GDM1 (cell line): ENCODE measurements at regions not wholly inside any gene's neighbourhood (a gene's known extent, or its start where the extent isn't known, plus 50 kb on each side); places are given as distances from the start of the nearest gene placed in this dataset.

Experiments used
- DNase-seq: peaks from one replicate; lab custom pipeline; 2025; lab: John Stamatoyannopoulos, UW

GRCh38 chr21:39054066-39054465, 129.2 kb downstream of the PSMG1 start:
- no peak for DNase-seq

DNA sequence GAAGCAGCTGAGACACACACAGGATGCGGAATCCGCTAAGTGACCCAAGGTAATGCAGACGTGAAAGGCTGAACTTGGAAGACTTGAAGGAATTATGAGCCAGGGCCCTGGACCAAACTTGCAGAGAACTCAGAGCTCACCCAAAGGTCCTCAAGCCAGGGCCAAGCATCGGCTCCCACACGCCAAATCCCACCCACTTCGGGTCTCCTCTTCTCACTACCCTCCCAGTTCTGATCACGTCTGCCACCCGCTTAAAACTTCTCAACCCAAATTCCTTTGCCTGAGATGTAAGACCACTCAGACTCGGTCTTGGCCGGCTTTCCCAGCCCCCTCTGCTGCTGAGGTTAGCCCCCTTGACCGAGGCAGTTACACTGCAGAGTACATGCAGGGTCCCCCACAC, 130.1 kb downstream of the PSMG1 start:
- DNase-seq = no peak

DNA sequence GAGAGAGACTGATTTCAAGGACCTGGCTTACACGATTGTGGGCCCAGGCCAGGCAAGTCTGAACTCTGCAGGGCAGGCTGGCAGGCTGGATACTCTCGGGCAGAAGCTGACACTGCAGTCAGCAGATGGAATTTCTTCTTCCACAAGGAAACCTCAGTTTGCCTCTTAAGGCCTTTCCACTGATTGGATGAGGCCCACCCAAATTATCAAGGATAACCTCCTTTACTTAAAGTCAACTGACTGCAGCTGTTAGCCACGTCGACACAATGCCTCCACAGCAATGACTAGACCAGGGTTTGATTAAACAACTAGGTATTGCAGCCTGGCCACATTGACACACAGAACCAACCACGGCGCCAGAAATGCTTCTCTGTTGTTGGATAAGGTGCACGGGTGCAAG, 130.5 kb downstream of the PSMG1 start:
- no peak for DNase-seq

DNA sequence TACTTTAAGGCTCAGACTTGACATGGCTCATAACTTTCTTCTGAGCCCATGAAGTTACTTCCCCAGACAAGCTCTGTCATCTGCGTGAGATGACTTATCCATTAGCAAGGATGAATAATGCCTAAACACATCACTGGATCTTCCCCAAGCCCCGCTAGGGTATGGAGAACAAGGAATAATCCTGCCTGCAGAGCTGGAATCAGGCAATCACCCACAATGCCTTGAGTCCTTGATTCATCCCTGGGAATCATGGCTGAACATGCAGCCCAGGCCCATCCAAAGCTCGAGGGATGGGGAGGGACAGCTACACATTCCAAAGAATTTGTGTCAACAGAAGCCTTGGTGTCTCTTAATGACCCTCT, 131.7 kb downstream of the PSMG1 start:
- DNase-seq = no peak

DNA sequence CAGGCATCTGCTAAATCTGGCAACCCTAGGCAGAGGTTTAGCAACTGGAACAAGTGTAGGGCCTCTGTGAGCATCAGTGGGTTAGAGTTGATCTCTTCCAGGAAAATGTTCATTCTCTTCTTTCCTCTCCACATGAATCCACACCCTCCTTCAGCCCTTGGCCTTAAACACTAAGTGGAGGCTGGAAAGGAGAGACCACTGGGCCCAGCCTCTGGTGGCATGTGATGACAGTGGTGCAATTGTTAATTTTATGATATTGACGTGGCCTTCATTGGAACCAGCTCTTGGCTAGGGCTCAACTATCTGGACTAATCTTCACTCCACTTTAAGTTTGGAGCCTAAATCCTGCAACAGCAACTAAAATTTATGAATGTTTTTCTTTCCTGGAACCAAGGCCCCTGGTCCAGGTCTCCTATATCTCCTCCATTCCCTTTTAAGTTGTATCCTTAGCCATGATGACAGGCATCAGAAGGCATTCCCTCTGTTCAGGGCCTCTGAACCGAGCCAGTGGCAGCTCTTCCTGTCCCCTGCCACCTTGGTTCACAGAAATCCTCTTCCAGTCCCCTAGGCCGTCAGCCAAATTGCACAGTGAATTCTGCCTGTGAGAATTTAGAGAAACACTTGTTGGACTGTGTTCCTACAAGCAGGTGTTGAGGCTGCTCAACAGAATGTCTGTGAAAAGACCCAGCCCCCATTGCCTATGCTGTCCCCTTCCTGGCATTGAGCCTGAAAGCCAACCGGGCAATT, 132.2 kb downstream of the PSMG1 start:
- DNase-seq = no peak

DNA sequence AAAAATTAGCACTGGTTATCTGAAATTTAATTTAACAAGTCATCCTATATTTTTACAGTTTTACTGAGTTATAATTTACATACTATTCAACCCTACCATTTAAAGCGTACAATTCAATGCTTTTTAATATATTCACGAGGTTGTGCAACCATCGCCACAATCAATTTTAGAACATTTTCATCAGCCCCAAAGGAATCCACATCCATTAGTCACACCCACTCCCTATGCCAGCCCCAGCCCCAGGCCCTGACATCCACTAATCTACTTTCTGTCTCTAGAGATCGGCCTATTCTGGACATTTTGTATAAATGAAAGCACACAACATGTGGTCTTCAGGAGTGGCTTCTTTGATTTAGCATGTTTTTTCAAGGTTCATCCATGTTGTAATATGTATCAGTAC, 134.7 kb downstream of the PSMG1 start:
- DNase-seq = no peak

- DNase-seq = no peak
These were observed 135.2 kb downstream of the PSMG1 start for GRCh38 chr21:39048064-39048463.

DNA sequence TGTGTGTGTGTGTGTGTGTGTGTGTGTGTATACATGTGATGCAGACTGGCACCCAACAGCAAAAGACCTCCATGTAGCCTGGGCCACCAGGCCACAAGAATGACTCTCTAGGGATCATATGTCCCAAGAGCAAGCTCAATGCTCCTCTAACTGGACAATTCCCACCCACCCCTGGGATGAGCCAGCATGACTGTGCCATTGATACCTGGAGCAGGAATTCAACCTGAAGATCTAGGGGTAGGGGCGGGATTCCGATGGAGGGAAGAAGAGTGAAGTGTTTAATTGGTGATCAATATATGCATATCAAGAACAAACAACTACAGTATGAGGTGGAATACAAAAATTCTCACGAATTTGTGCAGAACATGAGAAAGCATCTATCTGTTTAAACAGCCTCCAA, 136.2 kb downstream of the PSMG1 start:
- no peak for DNase-seq

- DNase-seq = no peak
These were observed 136.9 kb downstream of the PSMG1 start for GRCh38 chr21:39046236-39046916.

GRCh38 chr21:39041816-39042215, 141.4 kb downstream of the PSMG1 start:
- DNase-seq = no peak

- DNase-seq = peak; percentile 34
These were observed 142.6 kb downstream of the PSMG1 start for GRCh38 chr21:39040494-39041110.

DNA sequence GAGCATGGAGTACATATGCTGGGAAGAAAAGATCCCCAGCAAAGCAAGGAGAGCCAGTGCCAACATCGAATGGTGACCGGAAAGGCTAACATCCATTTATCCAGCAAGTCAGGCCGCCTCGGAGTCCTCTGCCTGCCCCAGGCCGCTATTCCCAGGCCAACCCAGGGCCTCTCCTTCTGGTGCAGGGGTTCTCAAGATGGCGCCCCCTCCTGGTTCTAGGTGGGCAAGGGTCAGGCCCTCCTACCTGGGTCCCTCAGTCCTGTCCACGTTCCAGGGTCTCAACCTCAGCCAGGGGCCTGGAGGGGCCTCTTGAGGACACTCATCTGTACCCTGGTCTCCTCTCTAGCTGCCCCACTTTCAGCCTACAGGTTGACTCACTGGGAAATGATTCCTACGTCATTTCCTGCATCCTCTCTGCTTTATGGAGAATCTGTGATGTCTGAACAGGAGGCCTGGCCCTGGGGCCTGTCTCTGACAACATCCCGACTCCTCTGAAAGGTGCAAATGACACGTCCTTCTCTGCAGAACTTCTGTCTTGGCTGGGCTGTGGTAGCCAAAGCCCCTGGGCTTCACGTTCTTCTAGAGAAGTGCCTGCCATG, 145.3 kb downstream of the PSMG1 start:
- no peak for DNase-seq

- no peak for DNase-seq
These were observed 146.7 kb downstream of the PSMG1 start for GRCh38 chr21:39036581-39036980.

DNA sequence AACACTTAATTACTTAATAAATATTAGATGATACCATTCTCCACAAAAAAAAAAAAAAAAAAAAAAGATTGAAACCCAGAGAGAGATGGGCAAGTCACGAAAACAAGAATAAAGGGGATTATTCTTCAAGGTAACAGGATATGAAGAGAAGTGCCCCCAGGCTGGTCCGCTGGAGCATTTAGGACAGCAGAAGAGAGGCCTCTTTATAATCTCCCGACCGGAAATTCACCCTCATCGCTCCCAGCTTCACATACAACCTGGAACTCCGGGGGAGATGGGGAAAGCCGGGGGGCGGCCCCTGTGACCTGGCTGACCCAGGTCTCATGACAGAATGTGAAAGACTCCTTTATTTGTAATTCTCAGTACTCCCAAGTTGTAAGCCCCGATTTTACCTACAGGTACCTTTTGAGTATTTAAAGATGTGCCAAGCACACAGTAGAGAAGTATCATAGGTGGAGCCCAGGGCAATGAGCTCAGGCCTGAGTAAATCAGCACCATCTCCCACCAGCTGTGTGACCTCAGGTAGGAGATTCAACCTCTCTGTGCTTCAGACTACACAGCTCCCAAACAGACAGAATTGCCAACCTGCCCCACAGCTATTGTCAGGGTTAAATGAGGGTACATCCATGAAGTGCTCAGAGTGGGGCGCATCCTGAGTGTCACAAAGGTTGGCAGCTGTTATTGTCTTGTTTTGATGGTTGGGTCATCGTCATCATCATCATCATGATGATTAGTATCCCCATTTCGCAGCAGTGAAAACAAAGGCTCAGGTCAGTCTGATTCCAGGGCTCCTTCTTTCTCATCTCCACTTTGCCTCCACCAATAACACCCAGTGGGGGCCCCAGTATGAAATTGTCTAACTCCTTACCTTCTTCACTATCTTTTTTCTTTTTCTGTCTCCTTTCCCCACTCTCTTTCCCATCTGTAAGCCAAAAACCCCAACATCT, 148.4 kb downstream of the PSMG1 start:
- no peak for DNase-seq

GRCh38 chr21:39033878-39034589, 149.2 kb downstream of the PSMG1 start:
- no peak for DNase-seq

DNA sequence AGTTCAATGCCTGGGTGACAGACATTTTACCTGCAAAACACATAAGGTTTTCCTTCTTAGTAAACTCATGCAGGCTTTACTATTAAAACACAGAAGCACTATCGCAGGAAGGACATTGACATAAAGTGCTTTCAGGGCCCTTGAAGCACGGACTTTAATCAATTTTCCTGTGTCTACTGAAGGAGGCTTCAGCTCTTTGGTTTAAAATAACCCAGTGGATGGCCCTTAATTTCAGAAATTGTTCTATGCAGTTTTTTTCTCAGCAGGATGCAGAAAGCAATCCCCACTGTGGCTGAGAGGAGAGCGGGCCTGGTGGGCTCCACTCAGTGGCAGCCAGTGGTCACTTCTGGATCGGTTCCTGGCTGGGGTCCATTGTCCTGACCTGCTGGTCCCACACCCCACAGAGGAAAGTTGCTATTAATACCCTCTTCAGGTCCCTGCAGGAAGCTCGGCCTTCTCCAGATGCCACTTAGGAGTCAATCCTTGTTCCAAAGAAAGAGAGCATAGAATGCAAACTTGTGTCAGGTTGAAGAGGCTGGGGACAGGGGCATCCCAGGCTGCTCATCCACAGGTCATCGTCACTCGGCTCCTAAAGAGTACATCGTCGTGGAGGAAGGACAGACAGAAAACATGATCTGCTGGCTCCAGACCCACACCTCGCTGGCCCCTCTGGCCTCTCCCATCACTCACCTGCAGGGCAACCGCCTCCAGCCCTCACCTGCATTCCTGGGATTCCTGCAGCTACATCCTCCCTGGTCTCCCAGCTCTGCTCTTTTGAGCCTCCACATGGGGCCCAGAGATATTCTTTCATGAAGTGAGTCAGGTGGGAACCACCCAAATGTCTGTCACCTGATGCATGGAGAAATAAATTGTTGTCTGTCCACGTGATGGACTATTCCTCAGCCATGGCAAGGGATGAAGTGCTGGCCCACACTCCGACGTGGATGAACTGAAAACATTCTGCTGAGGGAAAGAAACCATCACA, 153.1 kb downstream of the PSMG1 start:
- DNase-seq = no peak

DNA sequence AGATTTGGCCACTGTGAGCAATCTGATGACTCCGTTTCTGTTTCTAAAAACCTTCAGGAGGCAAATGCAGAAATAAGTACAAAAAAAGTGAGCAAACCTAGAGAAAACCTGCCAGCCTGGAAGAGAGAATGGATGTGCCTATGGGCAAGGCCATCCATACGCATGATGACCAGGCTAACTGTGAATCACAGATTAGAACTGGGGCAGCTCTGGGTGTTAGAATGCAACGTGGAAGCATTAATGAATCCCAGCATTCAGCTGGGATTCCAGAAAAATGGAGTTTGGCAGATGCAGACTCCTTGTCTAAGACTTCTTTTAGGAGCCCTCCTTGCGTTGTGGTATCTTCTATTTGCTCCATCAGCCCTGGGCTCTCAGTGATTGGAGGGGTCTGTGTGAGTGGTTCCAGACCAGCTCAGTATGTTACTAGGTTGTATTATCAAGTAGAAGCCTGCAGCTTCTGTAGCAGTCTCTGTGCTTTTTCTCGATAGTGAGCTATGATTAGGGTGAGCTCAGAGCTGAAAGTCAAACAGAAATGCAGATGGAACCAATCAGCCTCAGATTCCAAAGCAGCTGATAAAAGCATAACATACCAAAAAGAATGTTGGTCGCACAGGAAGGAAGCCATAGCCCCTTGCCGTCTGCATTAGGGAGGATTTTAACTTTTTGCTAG, 154.0 kb downstream of the PSMG1 start:
- DNase-seq = no peak

DNA sequence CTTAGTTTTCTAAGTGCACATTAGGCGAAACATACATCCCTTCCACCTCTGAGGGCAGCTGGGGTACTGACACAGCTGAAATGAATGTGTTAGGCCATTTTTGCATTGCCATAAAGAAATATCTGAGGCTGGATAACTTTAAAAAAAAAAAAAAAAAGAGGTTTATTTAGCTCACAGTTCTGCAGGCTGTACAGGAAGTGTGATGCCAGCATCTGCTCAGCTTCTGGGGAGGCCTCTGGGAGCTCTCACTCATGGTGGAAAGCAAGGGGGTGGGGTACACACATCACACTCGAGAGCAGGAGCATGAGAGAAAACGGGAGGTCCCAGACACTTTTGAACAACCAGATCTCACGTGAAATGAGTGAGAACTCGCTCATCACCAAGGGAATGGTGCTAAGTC, 158.1 kb downstream of the PSMG1 start:
- no peak for DNase-seq

- DNase-seq = no peak
These were observed 158.7 kb downstream of the PSMG1 start for GRCh38 chr21:39024538-39024937.
